Stimulated activated CD8-positive, alpha-beta memory T cell treated with anti-CD3 and anti-CD28 coated beads, Interleukin-7, amount 100 ng/mL, for 1 hour (primary cell): ENCODE measurements at regions not wholly inside any gene's neighbourhood (a gene's known extent, or its start where the extent isn't known, plus 50 kb on each side); places are given as distances from the start of the nearest gene placed in this dataset.
A peak's percentile ranks its signal among the peaks of the same experiment; 100 is the strongest.
"Not testable (repeated sequence)": the region's sequence is repeated elsewhere in the genome, so short reads cannot be mapped to it uniquely, and the experiment has no call there.

ENCODE experiments used
- DNase-seq, 2 donors: peaks; one replicate each; pipeline ENCODE4 v3.0.0-alpha.2; 2020; ENCODE audit warnings: low read depth in 2 of 2

DNA sequence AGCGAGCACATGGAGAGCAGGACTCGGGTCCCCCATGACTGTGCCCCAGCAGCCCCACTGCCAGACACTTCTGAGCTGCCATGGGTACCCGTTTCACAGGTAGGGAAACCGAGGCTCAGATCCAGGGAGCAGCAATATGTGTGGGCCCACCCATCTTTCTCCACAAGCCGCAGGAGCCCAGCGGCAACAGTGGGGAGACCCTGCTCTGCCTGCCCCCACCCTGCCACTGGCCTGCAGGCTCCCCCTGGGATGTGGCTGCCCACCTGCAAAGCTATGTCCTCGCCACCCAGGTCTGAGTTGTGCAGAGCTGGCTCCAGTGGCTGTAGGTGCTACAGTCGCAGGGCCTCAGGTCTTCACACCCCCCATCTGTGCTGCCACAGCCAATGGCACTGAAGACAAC is 50.6 kb upstream of the C1QTNF9B start:
- no peak for DNase-seq

DNA sequence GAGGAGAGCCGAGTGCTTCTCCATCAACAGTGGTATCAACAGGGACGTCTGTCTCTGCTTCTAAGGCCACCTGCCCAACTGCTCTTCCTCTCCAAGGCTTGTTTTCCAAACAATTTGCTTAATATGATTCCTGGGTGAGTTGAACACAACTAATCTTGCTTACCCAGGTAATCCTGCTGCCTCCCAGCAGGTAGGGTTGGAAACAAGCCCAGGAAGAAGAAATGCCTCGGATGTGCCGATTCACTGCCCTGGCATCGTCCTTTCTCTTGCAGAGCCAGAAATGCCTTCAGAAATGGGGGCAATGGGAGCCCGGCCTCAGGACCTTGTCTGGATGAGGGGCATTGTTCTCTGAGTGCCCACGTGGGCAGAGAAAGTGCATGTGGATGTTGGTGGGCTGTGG is 51.9 kb upstream of the C1QTNF9B start:
- no peak for DNase-seq

DNA sequence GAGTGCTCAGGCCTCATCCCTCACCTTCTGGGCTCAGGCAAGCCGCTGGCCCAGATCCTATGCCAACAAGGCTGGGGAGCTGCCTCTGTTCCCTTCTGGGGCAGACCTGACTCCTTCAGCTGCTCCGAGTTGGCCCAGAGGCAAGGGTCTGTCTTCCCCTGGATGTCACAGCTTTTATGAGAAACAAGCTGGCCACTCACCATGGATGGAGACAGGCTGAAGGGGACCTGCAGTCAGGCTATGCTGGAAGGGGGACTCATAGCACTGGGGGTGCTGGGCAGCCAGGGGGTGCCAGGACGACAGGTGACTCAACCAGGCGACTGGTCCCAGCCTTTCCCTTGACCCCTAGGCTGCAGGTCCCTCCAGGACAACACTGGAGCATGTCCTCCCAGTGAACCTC is 52.4 kb upstream of the C1QTNF9B start:
- no peak for DNase-seq

DNA sequence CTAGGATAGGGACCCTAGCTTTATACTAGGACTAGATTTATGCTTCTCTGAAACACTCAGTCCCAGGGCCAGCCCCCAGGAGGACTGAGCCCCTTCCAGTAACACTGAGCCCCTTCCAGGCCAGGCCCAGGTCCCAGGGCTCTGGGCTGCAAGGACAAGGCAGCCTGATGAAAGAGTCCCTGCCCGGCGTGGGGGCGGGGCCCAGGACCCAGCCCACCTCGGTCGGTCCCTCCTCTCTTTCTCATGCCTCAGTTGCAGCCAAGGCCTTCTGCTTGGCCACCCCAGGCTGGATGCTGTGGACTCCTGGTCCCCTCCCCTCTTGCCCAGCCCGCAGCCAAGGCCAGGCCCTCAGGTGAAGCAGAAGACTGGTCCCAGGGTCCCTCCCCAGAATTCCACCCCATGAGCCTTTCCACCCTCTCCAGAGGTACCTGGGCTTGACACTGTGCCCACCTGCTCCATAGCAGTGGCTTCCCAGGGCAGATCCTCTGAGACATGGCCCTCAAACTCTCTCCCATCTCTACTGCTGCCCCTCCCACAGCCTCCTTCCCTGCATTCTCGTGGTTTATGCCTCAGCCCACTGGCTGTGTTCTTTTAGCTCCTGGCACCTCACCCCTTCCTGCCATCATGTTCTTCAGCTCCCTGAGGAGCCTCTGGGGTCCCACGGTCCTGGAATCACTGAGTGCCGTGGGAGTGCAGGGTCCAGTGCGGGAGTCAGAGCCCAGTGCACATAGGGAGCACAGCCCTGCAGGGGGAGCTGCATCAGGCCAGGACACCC is 53.6 kb upstream of the C1QTNF9B start:
- DNase-seq: no peak

DNA sequence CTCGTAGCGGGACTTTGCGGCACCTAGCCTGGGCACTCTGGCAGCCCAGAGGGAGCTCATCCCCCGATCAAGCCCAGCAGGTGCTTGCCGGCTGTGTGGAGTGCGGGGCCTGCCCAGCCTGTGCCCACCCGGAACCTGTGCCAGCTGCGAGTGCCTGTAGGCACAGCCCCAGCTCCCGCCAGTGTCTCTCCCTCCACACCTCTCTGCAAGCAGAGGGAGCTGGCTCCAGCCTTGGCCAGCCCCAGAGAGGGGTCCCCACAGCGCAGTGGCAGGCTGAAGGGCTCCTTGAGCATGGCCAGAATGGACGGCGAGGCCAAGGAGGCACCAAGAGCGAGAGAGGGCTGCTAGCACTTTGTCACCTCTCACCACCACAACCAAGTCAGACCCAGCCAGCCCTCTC is 55.5 kb upstream of the C1QTNF9B start:
- DNase-seq: no peak

DNA sequence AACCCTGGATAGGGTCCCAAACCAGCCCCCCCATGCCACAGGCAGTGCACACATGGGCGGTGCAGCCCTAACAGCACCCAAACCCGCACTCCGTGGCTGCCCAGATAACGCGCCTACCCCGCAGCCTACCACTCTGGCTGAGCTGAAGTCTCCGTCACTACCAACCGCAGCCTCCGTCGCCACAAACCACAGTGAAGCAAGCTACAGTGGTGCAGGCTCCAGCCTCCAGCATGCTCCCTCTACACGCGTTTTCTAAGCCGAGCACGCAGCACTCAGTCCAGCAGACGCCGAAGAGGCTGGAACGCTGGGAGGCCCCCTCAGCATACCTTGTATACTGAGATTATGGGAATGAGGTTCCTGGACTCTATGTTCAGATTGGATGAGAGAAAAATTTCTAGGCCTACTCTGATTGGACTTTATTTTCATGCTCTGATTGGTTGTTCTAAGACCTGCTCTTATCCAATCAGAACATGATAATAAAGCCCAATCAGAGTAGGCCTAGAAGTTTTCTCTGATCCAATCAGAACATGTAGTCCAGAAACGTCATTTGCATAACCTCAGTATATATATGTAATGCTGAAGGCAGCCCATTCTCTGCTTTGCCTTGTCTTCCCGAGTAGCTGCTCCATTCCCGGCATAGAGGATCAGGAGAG is 56.7 kb upstream of the C1QTNF9B start:
- no peak for DNase-seq

DNA sequence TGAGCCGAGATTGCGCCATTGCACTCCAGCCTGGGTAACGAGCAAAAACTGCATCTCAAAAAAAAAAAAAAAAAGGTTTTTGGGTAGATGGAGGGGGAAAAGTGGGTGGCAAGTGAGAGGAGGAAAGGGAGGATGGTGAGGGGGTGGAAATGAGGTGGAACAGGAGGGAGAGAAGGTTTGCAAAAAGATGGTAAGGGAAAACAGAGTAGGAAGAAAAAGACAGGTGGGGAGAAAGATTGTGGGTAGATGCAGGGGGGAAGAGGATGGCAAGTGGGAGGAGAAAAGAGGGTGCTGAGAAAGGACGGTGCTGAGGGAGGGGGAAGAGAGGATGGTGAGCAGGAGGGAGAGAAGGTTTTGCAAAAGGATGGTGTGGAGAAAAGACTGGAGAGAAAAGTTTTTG is 57.8 kb upstream of the C1QTNF9B start:
- DNase-seq: no peak

DNA sequence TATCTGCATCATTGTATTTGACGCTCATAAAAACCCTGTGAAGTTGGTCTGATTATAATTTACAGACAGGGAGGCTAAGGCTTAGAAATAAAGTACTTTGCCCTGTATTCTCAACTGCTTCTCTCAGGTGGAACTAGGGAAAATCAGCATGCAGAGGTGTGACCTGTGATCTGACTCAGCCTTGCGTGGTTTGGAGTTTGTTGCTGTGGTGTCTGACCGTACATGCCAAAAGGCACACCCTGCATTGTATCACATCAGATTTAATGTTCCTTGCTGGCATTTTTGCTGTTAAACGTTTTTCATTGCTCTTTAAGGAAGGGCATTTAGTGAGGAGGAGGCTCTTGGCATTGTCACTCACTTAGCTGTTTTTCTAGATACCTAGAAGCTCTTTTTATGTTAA is 58.8 kb upstream of the C1QTNF9B start:
- DNase-seq: no peak

DNA sequence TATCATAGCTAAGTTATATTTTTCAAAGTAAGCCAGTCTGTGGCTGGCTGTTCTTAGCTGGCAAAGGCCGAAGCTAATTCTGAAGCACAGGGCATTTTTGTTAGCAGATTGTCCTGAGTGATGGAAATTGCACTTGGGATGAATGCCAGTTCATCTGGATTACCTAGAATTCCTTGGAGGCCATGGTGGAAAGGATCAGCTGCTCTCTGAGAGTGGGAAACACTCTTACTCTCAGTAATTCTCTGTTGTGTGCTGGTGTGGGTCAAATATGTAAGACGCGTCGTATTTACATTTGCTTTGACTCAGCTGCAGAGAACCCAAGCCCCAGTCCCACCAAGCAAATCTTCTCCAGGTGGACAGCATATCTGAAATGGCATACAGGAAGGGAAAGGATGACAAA is 60.7 kb upstream of the C1QTNF9B start:
- no peak for DNase-seq

DNA sequence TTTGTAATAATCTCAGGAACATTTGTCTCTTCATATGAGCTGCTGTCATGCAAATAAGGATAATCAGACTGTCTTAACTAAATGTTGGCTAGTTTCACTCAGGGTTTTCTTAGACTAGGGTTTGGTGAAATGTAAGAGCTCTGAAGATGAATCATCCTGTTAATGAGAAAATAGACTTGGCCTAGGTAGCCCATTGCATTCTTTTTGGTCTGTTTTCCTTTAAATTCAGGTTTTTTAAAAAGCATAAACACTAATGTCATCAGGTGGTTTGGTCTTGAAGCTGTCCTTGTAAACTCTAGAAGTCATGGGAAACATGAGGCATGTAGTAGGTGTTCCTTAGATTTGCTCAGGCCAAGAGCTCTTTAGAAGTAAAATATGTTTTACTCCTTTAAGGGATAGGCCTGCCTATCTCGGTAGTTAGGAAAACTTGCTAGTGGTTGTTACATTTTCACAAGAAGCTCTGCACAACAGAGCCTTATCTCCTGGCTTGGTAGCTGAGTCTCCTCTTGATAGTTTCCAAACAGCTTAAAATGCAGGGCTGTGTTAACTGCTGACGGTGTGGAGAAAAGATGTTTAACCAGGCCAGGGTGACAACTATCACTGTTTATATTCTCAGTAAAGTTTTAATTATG is 62.0 kb upstream of the C1QTNF9B start:
- DNase-seq: no peak

DNA sequence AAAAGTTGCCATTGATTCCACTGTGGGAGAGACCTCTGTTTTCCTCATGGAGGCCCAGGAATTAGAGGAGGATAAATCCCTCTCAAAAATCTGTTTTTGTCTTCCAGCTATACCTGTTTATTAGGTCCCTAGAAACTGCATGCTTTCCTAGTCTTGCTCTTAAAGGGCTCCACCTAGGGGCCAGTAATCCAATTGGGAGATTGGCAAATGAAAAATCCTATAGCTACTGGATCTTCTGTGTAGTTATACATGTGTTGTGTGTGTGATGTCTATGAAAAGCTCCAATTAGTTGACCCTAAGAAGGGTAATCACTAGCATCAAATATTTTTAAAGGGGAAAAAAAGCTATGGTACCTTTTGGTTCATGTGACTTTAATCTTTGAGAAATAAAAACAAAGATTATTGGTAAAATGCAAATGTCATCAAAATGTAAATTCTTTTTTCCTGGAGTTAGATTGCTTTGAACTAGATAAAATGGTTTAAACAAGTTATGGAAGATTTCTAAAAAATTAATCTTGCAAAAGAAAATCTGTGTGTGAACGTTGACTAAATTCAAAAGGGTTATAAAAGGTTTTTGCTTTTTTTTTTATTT is 63.4 kb upstream of the C1QTNF9B start:
- DNase-seq: no peak

DNA sequence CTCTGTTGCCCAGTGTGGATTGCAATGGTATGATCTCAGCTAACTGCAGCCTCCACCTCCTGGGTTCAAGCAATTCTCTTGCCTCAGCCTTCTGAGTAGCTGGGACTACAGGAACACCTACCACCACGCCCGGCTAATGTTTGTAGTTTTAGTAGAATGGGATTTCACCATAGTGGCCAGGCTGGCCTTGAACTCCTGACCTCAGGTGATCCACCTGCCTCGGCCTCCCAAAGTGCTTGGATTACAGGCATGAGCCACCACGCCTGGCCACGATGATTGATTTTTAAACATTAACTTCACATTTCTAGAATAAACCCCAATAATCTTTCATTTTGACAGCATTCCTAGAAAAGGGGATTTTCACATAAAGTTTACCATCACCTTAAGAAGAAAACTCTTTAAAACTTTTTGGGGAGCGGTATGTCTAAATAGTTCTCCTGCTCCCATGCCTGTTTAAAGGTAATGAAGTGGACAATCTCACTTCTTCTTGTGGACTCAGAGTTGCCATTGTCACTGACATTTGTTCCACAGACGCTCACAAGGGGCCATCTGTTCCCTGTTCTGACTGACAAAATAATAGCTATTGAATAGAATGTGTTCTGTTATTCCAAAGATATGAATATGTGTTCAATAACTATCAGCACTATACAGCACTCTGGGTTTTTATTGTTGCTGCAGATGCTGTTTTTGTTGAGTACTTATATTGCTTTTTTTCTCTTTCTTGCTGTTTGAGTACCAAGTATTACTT is 66.1 kb upstream of the C1QTNF9B start:
- no peak for DNase-seq

DNA sequence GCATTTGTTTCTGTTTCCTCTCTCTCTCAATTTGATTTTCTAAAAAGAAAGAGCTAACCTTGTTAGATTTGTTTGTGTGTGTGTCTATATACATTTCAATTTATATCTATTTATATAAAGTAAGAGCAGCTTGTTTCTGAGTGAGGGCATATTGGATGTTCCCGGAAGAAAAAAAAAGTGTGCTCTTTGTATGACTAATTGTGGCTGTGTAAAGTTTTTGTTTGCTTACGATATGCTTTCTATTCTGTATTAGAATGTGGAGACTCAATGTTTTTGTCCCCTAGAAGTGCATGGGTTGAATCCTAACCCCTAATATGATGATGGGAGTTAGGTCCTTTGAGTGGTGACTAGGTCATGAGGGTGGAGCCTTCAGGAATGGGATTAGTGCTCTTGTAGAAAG is 66.6 kb upstream of the C1QTNF9B start:
- no peak for DNase-seq

DNA sequence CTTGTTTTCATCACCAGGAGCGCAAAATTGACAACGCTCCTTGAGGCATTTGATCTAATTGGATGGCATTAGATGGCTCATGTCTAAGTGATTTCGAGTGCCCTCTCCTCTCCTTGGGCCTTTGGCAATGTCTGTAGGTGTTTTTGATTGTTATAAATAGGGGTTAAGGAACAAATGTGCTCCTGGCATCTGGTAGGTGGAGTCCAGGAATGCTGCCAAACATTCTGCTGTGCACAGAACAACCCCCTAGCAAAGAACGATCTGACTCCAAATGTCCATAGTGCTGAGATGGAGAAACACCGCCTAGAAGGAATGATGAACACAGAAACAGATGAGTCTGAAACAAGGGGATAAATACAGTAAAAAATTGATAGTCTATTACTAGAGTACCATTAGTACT is 68.0 kb upstream of the C1QTNF9B start:
- no peak for DNase-seq

DNA sequence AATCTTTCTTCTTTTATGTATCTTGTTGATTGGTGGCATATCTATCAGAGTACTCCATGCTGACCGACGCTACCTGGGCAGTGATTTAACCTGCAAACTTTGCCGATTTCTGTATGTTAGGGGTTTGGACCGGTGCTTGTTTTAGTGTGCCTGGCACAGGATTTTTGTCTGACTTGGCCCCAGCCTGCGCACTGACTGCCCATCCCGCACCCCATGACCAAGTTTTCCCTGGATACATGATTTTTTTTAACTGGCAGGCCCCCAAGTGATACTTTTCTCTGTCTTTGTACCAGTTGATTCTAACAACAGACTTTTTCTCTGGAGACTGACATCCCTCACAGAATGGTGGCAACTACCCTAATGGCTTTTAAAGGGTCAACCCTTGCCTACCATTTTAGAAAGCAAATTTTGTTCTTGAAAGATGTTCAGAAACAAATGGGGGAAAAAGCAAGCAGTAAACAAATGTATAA is 69.0 kb upstream of the C1QTNF9B start:
- no peak for DNase-seq

DNA sequence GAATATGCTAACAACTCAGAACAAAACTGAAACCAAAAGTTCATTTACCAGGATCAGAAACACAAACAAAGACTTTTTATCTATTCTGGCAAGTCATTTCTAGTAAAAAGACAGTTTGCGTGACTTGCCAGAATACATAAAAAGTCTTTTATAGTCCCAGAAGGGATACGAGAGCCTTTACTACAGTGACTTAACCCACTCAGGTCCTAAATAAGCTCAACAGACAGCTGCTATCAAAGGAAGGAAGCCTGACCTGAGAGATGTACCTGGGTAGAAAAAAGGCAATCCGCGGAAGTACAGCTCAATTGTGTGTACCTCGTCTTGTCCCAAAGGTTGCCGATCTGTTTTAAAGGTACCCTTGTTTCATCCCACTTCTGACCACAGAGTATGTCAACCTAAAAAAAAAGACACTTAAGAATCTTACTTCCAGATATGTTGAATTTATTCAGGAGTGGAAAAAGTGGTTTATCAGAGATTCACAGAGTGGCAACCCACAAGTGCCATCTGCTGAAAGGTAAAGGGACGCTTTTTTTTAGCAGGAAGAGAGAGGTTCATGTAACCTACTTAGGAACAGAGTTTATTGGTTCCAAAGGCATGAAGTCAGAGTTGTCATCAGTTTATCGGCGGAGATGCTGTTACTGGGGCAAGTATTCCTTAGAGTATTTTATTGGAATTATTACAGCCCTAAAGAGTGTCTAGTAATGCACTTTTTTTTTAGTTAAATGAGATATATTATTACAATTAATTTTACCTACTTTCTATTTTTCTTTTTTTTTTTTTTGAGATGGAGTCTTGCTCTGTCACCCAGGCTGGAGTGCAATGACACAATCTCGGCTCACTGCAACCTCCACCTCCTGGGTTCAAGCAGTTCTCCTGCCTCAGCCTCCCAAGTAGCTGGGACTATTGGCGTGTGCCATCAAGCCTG is 69.7 kb upstream of the C1QTNF9B start:
- DNase-seq: no peak

DNA sequence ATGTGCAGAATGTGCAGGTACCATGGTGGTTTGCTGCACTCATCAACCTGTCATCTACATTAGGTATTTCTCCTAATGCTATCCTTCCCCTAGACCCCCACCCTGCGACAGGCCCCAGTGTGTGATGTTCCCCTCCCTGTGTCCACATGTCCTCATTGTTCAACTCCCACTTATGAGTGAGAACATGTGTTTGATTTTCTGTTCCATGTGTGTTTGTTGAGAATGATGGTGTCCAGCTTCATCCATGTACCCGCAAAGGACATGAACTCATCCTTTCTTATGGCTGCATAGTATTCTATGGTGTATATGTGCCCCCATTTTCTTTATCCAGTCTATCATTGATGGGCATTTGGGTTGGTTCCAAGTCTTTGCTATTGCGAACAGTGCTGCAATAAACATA is 70.5 kb upstream of the C1QTNF9B start:
- not testable (repeated sequence) for DNase-seq

DNA sequence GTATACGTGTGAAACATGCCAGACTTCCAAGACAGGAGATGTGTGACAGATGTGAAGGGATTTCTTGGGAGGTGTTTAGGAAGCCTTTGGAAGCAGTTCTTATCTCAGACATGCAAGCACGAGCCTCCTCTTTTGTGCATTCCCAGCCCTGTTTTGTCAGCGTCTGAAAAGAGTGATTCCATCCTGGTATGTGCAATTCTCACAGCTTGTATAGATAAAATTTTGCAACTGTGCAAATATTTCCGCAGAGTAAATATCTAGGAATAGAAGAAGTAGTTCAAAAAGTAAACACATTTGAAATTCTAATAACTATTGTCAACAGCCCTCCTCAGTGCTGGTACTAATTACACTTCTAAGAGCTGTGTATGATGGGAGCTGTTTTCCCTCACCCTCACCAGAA is 72.3 kb upstream of the C1QTNF9B start:
- DNase-seq: no peak

DNA sequence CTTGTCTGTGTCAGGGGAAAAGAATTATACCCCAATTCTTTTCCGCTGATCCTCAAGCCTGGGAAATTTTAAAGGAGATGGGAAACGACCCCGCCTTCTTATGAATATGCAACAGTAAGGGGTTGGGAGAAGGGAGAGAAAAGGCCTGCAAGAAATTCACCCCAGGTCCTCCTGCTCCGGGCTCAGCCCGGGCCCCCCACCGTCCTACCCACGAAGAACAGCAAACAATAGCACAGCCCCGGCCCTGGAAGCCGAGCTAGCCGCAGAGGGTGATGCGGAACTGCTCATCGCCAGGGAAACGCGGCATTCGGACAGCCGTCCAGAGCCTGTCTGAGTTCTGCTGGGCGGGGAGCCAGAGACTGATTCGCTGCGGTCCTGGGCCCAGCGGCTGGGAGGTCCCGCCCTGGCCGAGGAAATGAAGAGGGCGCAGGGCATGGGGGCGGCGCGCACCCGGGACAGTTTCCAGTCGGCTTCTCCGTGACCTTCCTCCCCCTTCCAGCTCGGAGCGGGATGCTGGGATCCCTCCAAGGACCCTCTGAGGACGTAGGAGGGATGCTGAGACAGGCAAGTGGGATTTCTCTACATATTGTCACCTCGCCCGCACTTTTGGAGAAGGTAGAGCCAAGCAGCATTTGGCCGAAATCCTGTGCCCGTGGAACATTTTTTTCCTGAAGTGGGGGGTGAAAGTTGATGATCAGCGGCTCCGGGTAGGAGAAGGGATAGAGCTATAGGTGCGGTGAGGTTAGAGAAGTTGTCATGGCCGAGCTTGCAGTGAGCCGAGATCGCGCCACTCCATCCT is 82.3 kb upstream of the C1QTNF9B start:
- DNase-seq: no peak

DNA sequence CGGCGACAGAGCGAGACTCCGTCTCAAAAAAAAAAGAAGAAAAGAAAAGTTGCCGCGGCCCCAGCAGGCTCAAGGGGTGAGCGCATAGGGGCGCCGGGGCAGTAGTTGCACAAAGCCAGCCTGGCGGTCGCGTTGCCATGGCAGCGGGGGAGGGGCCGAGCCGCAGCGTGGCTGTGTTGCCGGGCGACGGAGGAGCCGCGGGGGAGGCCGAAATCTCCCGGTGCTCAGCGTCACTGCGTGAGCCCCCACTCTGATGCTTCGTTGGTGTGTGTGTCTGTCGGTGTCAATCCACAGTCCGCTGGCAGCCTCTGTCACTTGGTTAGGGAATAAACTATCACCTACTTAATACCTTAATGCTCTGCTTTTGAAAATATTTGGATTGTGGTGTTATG is 82.9 kb upstream of the C1QTNF9B start:
- DNase-seq: peak; percentile 80 to 82
